Spinal cord (tissue), 9 donors: ENCODE measurements at regions not wholly inside any gene's neighbourhood (a gene's known extent, or its start where the extent isn't known, plus 50 kb on each side); places are given as distances from the start of the nearest gene placed in this dataset.
"Not testable (repeated sequence)": the region's sequence is repeated elsewhere in the genome, so short reads cannot be mapped to it uniquely, and the experiment has no call there.

ENCODE experiments used
- DNase-seq, 6 donors: peaks; one replicate each; pipeline versions ENCODE4 v3.0.0 to v3.0.0-alpha.2; 2013 to 2015; ENCODE audit warnings: low spot score in 6 of 6, low read depth in 4 of 6
- H3K27ac ChIP-seq: one replicate; pipeline ENCODE4 v1.5.1; 2013; ENCODE audit warnings: low read depth, low read length, control low read depth
- H3K27me3 ChIP-seq: one replicate; pipeline ENCODE4 v1.6.1; 2013; ENCODE audit warnings: low read length; ENCODE audit not compliant: control insufficient read depth, insufficient read depth
- H3K36me3 ChIP-seq: one replicate; pipeline ENCODE4 v1.6.1; 2013; ENCODE audit warnings: low read length; ENCODE audit not compliant: control insufficient read depth, insufficient read depth
- H3K4me1 ChIP-seq: one replicate; pipeline ENCODE4 v1.6.1; 2013; ENCODE audit warnings: low read length; ENCODE audit not compliant: control insufficient read depth, insufficient read depth
- H3K4me3 ChIP-seq: one replicate; pipeline ENCODE4 v1.5.1; 2013; ENCODE audit warnings: low read depth, low read length, control low read depth
- H3K9me3 ChIP-seq: one replicate; pipeline ENCODE4 v1.6.1; 2013; ENCODE audit warnings: low read length; ENCODE audit not compliant: control insufficient read depth, insufficient read depth
- WGBS: methylation state at CpG from one replicate; pipeline ENCODE4 v1.1.5; 2013; ENCODE audit warnings: missing lambda C conversion rate; ENCODE audit not compliant: insufficient coverage; 5-methylcytosine and 5-hydroxymethylcytosine counted together
- donor health status: healthy.

DNA sequence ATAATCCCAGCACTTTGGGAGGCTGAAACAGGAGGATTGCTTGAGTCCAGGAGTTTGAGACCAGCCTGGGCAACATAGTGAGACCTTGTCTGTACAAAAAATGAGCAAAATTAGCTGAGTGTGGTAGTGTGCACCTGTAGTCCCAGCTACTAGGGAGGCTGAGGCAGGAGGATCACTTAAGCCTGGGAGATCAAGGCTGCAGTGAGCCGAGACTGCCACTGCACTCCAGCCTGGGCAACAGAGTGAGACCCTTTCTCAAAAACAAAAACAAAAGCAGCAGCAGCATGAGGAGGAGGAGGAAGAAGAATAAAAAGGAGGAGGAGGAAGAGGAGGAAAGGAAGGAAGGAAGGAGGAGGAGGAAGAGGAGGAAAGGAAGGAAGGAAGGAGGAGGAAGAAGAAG is 116.5 kb upstream of the TDRD3 start:
- H3K36me3 ChIP-seq, H3K9me3 ChIP-seq, H3K4me1 ChIP-seq, H3K4me3 ChIP-seq, DNase-seq, H3K27ac ChIP-seq, H3K27me3 ChIP-seq: not testable (repeated sequence)
- WGBS = no CpG with 5 or more reads among the region's 1 CpG

DNA sequence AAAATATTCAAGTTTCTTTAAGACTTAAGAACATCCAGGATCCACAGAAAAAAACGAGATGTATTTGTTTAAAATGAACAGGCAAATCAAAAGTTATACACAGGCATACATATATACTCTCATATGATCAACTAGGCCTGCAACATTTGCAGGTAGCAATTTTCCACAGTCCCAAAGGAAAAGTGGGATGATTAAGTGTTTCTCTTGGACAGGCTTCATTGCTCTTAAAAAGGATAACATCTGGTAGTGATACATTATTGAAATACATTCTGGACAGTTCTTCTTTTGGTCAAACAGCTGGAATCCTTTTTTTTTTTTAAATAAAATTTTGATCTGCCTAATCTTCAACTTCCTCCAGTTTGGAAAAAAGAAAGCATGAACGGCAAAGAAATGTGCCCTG is 114.8 kb upstream of the TDRD3 start:
- no CpG with 5 or more reads among the region's 2 CpGs for WGBS
- DNase-seq = peak in 1 of 6 donors; percentile 29

DNA sequence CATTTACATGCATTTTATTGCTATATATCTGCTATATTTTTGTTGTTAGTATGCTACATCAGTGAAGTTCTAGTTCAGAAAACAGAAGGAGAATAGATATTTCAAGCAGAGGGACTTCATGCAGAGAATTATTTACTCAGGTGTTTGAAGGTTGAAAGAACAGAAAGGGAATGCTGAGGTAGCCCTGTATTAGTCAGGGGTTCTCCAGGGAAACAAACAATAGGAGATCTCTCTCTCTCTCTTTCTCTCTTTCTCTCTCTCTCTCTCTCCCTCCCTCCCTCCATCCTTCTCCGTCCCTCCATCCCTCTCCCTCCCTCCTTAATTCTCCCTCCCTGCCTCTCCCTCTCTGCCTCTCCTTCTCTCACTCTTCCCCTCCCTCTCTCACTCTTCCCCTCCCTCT is 114.3 kb upstream of the TDRD3 start:
- Histone ChIP-seq H3K9me3 (no peaks in the 10 kb centered on the region), H3K27me3 (no peaks in the 10 kb centered on the region), H3K27ac (no peak overlapping the region), H3K36me3 (no peaks in the 10 kb centered on the region), H3K4me1 (no peaks in the 10 kb centered on the region), H3K4me3 (no peak overlapping the region)
- DNase-seq = peak in 1 of 6 donors; percentile 28
- no CpG with 5 or more reads among the region's 1 CpG for WGBS

More for the DNA sequence above, 114.8 kb upstream of the TDRD3 start:
- no peaks in the 10 kb centered on the region for H3K9me3 ChIP-seq
- H3K4me1 ChIP-seq = no peaks in the 10 kb centered on the region
- H3K36me3 ChIP-seq = no peaks in the 10 kb centered on the region
- no peak overlapping the region for H3K4me3 ChIP-seq
- no peak overlapping the region for H3K27ac ChIP-seq
- H3K27me3 ChIP-seq = no peaks in the 10 kb centered on the region

DNA sequence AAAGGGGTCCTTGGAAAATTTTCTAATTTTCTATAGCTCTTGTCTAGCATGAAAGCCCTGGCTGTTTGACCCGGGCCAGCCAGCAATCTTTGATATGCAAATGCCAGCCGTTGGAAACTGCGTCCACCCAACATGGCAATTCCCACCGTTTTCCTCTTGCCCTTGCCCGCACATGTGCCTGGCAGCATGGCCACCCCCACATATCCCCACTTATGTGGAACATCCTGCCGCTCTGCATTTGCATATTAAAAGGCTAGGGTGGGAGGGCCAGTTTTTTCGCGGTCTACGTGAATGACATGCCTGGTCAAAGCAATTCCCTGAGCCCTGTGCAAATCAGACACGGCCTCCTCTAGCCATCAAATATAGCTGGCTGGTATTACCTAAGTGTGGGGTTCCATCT is 110.3 kb upstream of the TDRD3 start:
- 78% methylated on average over 5 of the region's 10 CpGs for WGBS
- Histone ChIP-seq H3K4me3 (no peak overlapping the region), H3K9me3 (no peaks in the 10 kb centered on the region)

DNA sequence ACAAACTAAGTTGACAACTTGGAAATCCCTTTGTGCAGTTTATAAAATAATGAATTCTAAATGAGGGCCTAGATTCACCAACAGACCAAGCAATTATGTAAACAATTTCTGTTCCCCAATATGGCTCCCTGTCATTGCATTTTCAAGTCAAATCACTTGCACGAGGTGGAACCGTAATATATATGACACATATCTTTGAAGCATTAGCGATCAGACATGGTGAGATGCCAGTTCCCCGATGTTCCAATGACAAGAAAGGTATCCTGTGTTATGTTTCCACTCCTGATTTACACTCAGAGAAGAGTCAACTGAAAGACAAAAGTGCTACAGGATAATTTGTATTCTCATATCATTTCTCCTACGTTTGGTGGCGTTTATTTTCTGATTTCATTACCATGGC is 108.5 kb upstream of the TDRD3 start:
- DNase-seq = no peak
- Histone ChIP-seq H3K27me3 (no peaks in the 10 kb centered on the region), H3K27ac (no peak overlapping the region), H3K4me3 (no peak overlapping the region), H3K4me1 (no peaks in the 10 kb centered on the region), H3K36me3 (no peaks in the 10 kb centered on the region), H3K9me3 (no peaks in the 10 kb centered on the region)
- no CpG with 5 or more reads among the region's 6 CpGs for WGBS

More for the DNA sequence above, 110.3 kb upstream of the TDRD3 start:
- no peaks in the 10 kb centered on the region for H3K27me3 ChIP-seq
- no peak for DNase-seq
- no peaks in the 10 kb centered on the region for H3K4me1 ChIP-seq
- no peaks in the 10 kb centered on the region for H3K36me3 ChIP-seq
- H3K27ac ChIP-seq = no peak overlapping the region

DNA sequence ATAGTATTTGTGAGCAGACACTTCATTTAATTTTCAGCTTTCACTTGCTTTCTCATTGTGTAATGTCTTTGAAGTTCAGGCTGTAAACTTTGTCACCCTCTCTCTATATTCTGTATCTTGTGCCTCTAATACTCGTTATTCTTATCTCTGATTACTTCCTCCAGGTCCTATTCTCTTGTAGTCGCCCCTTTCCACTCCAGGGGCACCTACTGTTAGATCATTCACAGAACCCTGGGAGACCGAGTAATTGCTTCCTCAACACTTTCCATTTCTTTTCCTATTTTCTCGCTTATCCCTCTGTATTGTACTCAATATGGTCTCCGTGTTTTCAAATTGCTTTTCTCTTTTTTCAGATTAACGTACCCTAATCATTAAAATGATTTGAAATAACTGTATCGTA is 93.9 kb upstream of the TDRD3 start:
- Histone ChIP-seq H3K27ac (no peak overlapping the region), H3K4me1 (no peaks in the 10 kb centered on the region), H3K36me3 (no peaks in the 10 kb centered on the region), H3K4me3 (no peak overlapping the region), H3K27me3 (no peaks in the 10 kb centered on the region), H3K9me3 (no peaks in the 10 kb centered on the region)
- DNase-seq = no peak
- WGBS = 48% methylated on average over 3 of the region's 7 CpGs

DNA sequence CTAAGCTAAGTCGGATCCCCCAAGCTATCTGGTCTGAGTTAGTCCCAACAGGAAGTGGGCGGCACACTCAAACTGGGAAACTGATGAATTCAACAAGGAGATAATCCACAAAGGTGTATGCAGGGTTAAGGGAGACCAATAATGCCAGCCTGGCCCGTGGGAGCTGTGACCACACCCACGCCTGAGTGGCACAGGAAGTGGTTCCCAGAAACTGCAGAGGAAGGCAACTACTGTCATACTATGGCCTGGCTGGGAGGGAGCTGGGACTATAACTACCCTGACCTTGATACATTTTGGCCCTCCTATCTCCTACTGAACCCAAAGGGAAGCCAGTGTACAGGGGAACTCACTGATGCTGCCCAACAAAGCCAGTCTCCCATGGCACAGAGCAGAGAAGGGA is 85.5 kb upstream of the TDRD3 start:
- no peak overlapping the region for H3K4me3 ChIP-seq
- H3K27ac ChIP-seq = no peak overlapping the region
- no peaks in the 10 kb centered on the region for H3K4me1 ChIP-seq
- 89% methylated on average over 4 of the region's 4 CpGs for WGBS
- H3K27me3 ChIP-seq = no peaks in the 10 kb centered on the region
- no peaks in the 10 kb centered on the region for H3K36me3 ChIP-seq
- H3K9me3 ChIP-seq = no peaks in the 10 kb centered on the region
- DNase-seq = no peak

DNA sequence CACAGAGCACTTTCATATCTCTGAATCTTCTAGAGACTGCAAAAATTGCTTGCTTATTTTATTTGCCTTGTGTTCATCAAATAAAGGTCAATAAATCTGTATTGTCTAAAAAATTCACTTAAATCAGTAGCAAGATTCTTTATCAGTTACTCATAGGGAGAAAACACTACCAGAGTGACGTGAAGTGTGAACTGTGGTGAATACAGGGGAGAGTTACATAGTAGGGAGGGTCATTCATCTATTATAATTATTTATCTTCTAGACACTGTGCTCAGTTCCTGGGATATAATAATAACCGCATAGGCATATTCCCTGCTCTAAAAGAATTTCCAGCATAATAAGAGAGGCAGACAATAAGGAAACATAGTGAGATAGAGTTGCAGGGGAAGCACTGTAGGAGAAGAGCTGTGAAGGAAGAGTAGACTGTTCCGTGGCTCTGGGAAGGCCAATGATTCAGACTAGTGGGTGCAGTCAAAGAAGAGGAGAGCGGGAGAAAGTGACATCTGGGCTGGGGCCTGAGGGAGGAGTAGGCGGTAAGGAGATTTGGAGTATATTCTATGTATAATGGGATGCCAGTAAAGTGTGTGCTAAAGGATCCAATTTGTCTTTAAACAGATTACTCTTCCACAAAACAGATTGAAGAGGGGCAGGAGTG is 84.0 kb upstream of the TDRD3 start:
- no peak for DNase-seq
- H3K27me3 ChIP-seq = no peaks in the 10 kb centered on the region
- H3K4me3 ChIP-seq = no peak overlapping the region
- no peaks in the 10 kb centered on the region for H3K36me3 ChIP-seq
- no peaks in the 10 kb centered on the region for H3K4me1 ChIP-seq
- no peak overlapping the region for H3K27ac ChIP-seq
- H3K9me3 ChIP-seq = no peaks in the 10 kb centered on the region
- WGBS = 85% methylated on average over 1 of the region's 5 CpGs

DNA sequence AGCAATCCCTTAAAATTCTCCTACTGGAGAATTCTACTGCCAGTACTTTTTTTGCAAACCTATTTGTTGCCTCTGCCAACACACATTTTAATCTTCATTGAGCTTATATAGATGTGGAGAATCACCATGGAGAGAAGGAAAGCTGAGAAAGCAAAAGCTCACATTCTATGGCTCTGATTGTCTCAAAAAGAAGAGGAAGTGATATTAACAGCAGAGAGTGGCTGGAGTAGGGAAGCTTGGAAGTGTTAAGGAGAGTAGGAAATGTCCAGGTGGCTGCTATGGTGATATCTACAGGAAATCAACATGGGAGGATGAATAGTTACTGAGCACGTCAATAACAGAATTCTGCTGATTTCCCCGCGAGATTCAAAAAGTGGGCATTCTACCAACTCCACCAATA is 78.8 kb upstream of the TDRD3 start:
- Histone ChIP-seq H3K27ac (no peak overlapping the region), H3K36me3 (no peaks in the 10 kb centered on the region), H3K4me1 (no peaks in the 10 kb centered on the region), H3K9me3 (no peaks in the 10 kb centered on the region), H3K4me3 (no peak overlapping the region), H3K27me3 (no peaks in the 10 kb centered on the region)
- WGBS = no CpG with 5 or more reads among the region's 3 CpGs
- DNase-seq = peak in 2 of 6 donors; percentile 6 to 8

DNA sequence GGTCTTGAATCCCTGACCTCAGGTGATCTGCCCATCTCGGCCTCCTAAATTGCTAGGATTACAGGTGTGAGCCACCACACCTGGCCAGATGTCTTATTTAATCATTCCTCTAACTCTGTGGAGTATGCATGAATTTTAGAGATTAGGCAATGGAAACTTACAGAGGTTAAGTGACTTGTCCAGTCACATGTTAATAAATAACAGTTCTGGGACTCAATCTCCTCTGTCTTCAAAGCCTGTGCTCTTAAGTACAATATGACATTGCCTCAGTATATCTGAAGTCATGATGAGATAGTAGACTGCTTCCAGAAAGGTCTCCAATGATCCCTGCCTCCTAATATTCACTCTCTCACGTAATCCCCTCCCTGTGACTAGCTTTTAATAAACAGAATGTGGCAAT is 72.9 kb upstream of the TDRD3 start:
- no peaks in the 10 kb centered on the region for H3K27me3 ChIP-seq
- H3K9me3 ChIP-seq = no peaks in the 10 kb centered on the region
- no peak for DNase-seq
- H3K36me3 ChIP-seq = no peaks in the 10 kb centered on the region
- no CpG with 5 or more reads among the region's 2 CpGs for WGBS
- H3K4me3 ChIP-seq = no peak overlapping the region
- no peaks in the 10 kb centered on the region for H3K4me1 ChIP-seq
- no peak overlapping the region for H3K27ac ChIP-seq
